ENCODE measurements at regions not wholly inside any gene's neighbourhood (a gene's known extent, or its start where the extent isn't known, plus 50 kb on each side); places are given as distances from the start of the nearest gene placed in this dataset.

DNA sequence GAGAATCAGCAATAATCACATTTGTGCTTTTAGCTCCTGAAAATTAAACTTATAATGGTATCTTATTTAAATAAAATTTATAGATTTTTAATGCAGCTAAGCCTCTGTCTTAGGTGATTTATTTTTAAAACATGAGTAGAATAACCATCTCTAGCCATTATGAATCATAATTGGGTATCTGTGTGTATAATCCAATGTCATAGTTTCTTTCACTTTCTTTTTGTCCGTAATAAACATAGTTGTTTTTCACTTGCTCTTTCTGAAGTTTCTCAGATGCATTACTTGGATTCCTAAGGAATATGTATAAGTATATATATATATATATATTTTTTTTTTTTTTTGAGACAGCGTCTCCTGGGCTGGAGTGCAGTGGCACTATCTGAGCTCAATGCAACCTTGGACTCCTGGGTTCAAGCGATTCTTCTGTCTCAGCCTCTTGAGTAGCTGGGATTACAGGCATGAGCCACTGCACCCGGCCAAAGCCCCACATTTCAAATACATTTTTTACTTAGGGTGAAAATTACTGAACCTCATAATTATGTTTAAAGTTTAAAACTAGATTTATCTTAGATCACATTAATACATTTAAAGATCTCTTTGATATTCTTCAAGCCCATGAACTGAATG, 377.1 kb downstream of the PRDM9 start:
- TF ChIP-seq, protein P1, sequence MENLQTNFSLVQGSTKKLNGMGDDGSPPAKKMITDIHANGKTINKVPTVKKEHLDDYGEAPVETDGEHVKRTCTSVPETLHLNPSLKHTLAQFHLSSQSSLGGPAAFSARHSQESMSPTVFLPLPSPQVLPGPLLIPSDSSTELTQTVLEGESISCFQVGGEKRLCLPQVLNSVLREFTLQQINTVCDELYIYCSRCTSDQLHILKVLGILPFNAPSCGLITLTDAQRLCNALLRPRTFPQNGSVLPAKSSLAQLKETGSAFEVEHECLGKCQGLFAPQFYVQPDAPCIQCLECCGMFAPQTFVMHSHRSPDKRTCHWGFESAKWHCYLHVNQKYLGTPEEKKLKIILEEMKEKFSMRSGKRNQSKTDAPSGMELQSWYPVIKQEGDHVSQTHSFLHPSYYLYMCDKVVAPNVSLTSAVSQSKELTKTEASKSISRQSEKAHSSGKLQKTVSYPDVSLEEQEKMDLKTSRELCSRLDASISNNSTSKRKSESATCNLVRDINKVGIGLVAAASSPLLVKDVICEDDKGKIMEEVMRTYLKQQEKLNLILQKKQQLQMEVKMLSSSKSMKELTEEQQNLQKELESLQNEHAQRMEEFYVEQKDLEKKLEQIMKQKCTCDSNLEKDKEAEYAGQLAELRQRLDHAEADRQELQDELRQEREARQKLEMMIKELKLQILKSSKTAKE (IDR thresholded peaks at IDR 0.05; ENCODE audit: low read depth, poor library complexity, severe bottlenecking) = no peak
- no peak for TF ChIP-seq SPI1 (IDR thresholded peaks at IDR 0.05; ENCODE audit: borderline replicate concordance, insufficient read depth, low read depth, low read length)
- TF ChIP-seq EZH2 (IDR thresholded peaks at IDR 0.05; ENCODE audit: borderline replicate concordance, control insufficient read depth, low read depth, low read length) = no peak
- no peak for TF ChIP-seq ZNF384 (IDR thresholded peaks at IDR 0.05; ENCODE audit: borderline replicate concordance, low read depth, low read length)
- TF ChIP-seq BRCA1 (IDR thresholded peaks at IDR 0.05; ENCODE audit: low read depth, low read length) = no peak
- no peak for TF ChIP-seq CHD1 (IDR thresholded peaks at IDR 0.05; ENCODE audit: low read depth, low read length)
- no peak for TF ChIP-seq CBX3 (IDR thresholded peaks at IDR 0.05; ENCODE audit: borderline replicate concordance, low read depth)
- TF ChIP-seq, protein P2, sequence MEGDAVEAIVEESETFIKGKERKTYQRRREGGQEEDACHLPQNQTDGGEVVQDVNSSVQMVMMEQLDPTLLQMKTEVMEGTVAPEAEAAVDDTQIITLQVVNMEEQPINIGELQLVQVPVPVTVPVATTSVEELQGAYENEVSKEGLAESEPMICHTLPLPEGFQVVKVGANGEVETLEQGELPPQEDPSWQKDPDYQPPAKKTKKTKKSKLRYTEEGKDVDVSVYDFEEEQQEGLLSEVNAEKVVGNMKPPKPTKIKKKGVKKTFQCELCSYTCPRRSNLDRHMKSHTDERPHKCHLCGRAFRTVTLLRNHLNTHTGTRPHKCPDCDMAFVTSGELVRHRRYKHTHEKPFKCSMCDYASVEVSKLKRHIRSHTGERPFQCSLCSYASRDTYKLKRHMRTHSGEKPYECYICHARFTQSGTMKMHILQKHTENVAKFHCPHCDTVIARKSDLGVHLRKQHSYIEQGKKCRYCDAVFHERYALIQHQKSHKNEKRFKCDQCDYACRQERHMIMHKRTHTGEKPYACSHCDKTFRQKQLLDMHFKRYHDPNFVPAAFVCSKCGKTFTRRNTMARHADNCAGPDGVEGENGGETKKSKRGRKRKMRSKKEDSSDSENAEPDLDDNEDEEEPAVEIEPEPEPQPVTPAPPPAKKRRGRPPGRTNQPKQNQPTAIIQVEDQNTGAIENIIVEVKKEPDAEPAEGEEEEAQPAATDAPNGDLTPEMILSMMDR (IDR thresholded peaks at IDR 0.05 in 2 of 3, conservative IDR thresholded peaks at IDR 0.05 in 1 of 3; ENCODE audit: control insufficient read depth in 2 of 3, extremely low read depth in 1 of 3, insufficient read depth in 1 of 3, low read depth in 3 of 3, low read length in 3 of 3) = no peak
- no peak for TF ChIP-seq TARDBP (IDR thresholded peaks at IDR 0.05; ENCODE audit: borderline replicate concordance)
- TF ChIP-seq, protein P3, sequence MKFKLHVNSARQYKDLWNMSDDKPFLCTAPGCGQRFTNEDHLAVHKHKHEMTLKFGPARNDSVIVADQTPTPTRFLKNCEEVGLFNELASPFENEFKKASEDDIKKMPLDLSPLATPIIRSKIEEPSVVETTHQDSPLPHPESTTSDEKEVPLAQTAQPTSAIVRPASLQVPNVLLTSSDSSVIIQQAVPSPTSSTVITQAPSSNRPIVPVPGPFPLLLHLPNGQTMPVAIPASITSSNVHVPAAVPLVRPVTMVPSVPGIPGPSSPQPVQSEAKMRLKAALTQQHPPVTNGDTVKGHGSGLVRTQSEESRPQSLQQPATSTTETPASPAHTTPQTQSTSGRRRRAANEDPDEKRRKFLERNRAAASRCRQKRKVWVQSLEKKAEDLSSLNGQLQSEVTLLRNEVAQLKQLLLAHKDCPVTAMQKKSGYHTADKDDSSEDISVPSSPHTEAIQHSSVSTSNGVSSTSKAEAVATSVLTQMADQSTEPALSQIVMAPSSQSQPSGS (IDR thresholded peaks at IDR 0.05; ENCODE audit: low read length) = no peak
- no peak for TF ChIP-seq POLR2A (IDR thresholded peaks at IDR 0.05; ENCODE audit: low read depth, low read length)
- TF ChIP-seq EP300 (IDR thresholded peaks at IDR 0.05; ENCODE audit: borderline replicate concordance in 1 of 2, control insufficient read depth in 1 of 2, low read depth in 2 of 2, low read length in 2 of 2) = no peak

Measured in GM12878 (cell line).